Ishikawa (cell line): ENCODE measurements at regions not wholly inside any gene's neighbourhood (a gene's known extent, or its start where the extent isn't known, plus 50 kb on each side); places are given as distances from the start of the nearest gene placed in this dataset.

Source experiments
- CREB1 ChIP-seq: IDR thresholded peaks from 2 replicates; pipeline ENCODE4 v1.6.1; 2012; ENCODE audit warnings: low read depth
- MAX ChIP-seq: IDR thresholded peaks from 2 replicates; pipeline ENCODE4 v1.6.1; 2012
- RAD21 ChIP-seq: IDR thresholded peaks from 2 replicates; pipeline ENCODE4 v1.6.1; 2012; ENCODE audit warnings: low read depth
- TAF1 ChIP-seq: IDR thresholded peaks from 2 replicates; pipeline ENCODE4 v1.6.1; 2012; ENCODE audit warnings: low read depth, mild to moderate bottlenecking
- TEAD4 ChIP-seq: IDR thresholded peaks from 2 replicates; pipeline ENCODE4 v1.6.1; 2012

- TF ChIP-seq TEAD4 (no peak), MAX (no peak), RAD21 (no peak), TAF1 (no peak), CREB1 (no peak)
Observed at GRCh38 chr3:124213641-124214040, 221.7 kb upstream of the ROPN1 start.
